Upper lobe of right lung (tissue), 1 donor: ENCODE measurements at regions not wholly inside any gene's neighbourhood (a gene's known extent, or its start where the extent isn't known, plus 50 kb on each side); places are given as distances from the start of the nearest gene placed in this dataset.
"Not testable (repeated sequence)": the region's sequence is repeated elsewhere in the genome, so short reads cannot be mapped to it uniquely, and the experiment has no call there.

Experiments
- ATAC-seq: fragments of 200-7000 bp; cut with Tn5 transposase; one replicate; pipeline ENCODE4 v1.9.1; 2020; ENCODE audit warnings: mild to moderate bottlenecking, moderate library complexity
- DNase-seq: peaks from one replicate; pipeline ENCODE4 v3.0.0-alpha.2; 2020
- H3K27ac ChIP-seq: fragments of 200-600 bp; one replicate; pipeline ENCODE4 v1.8.0; 2022
- H3K27me3 ChIP-seq: fragments of 200-600 bp; one replicate; pipeline ENCODE4 v1.8.0; 2022; ENCODE audit warnings: mild to moderate bottlenecking
- H3K36me3 ChIP-seq: fragments of 200-600 bp; one replicate; pipeline ENCODE4 v1.8.0; 2022
- H3K4me1 ChIP-seq: fragments of 200-600 bp; one replicate; pipeline ENCODE4 v1.8.0; 2022
- H3K4me3 ChIP-seq: fragments of 200-600 bp; one replicate; pipeline ENCODE4 v1.8.0; 2022; ENCODE audit warnings: mild to moderate bottlenecking
- H3K9me3 ChIP-seq: fragments of 200-600 bp; one replicate; pipeline ENCODE4 v1.8.0; 2022
- CTCF ChIP-seq: fragments of 200-600 bp; IDR thresholded peaks from one replicate; pipeline ENCODE4 v1.8.0; 2022; ENCODE audit warnings: antibody characterized with exemption
- intact Hi-C: fragments of 100-400 bp; cut with DNase I; formaldehyde crosslinking; loops from one replicate; pipeline ENCODE4 v1.11.0; 2022
- donor health status: DM: no; HTN: yes; CAD: no; lungs with severe emphysema.

GRCh38 chr12:88814779-88815178, 234.5 kb upstream of the KITLG start:
- Histone ChIP-seq H3K36me3 (no peaks in the 10 kb centered on the region), H3K4me1 (no peaks in the 10 kb centered on the region), H3K27ac (no peak overlapping the region), H3K27me3 (no peaks in the 10 kb centered on the region), H3K9me3 (no peaks in the 10 kb centered on the region), H3K4me3 (no peak overlapping the region)
- intact Hi-C loops, result no loop called here
- ATAC-seq (no peak), DNase-seq (no peak)
- TF ChIP-seq CTCF, result no peak

GRCh38 chr12:88812610-88813009, 232.3 kb upstream of the KITLG start:
- ATAC-seq, result peak; percentile 20
- no peak for DNase-seq
- H3K4me3 ChIP-seq, result no peak overlapping the region
- no peak overlapping the region for H3K27ac ChIP-seq
- no peaks in the 10 kb centered on the region for H3K27me3 ChIP-seq
- no peaks in the 10 kb centered on the region for H3K4me1 ChIP-seq
- no peaks in the 10 kb centered on the region for H3K36me3 ChIP-seq
- no peaks in the 10 kb centered on the region for H3K9me3 ChIP-seq
- no peak for TF ChIP-seq CTCF
- intact Hi-C loops, result no loop called here

GRCh38 chr12:88810806-88811205, 230.5 kb upstream of the KITLG start:
- DNase-seq (no peak), ATAC-seq (no peak)
- no peaks in the 10 kb centered on the region for H3K9me3 ChIP-seq
- H3K27me3 ChIP-seq, result no peaks in the 10 kb centered on the region
- no peak for TF ChIP-seq CTCF
- no peak overlapping the region for H3K4me3 ChIP-seq
- no peaks in the 10 kb centered on the region for H3K36me3 ChIP-seq
- intact Hi-C loops, result no loop called here
- no peaks in the 10 kb centered on the region for H3K4me1 ChIP-seq
- no peak overlapping the region for H3K27ac ChIP-seq

- H3K27ac ChIP-seq, H3K4me1 ChIP-seq, H3K4me3 ChIP-seq, H3K36me3 ChIP-seq, ATAC-seq, intact Hi-C loops, DNase-seq, H3K9me3 ChIP-seq, H3K27me3 ChIP-seq: not testable (repeated sequence)
Measured at GRCh38 chr12:88809841-88810240, 229.6 kb upstream of the KITLG start.

- no peaks in the 10 kb centered on the region for H3K36me3 ChIP-seq
- no peaks in the 10 kb centered on the region for H3K4me1 ChIP-seq
- no peak for ATAC-seq
- DNase-seq, result no peak
- no peaks in the 10 kb centered on the region for H3K9me3 ChIP-seq
- H3K27me3 ChIP-seq, result no peaks in the 10 kb centered on the region
- no peak overlapping the region for H3K4me3 ChIP-seq
- H3K27ac ChIP-seq, result no peak overlapping the region
- no peak for TF ChIP-seq CTCF
- intact Hi-C loops, result no loop called here
Measured at GRCh38 chr12:88805692-88806091, 225.4 kb upstream of the KITLG start.

- H3K9me3 ChIP-seq, result no peaks in the 10 kb centered on the region
- no peaks in the 10 kb centered on the region for H3K36me3 ChIP-seq
- TF ChIP-seq CTCF, result no peak
- no peaks in the 10 kb centered on the region for H3K4me1 ChIP-seq
- DNase-seq, result no peak
- ATAC-seq, result no peak
- no peak overlapping the region for H3K27ac ChIP-seq
- no peak overlapping the region for H3K4me3 ChIP-seq
- no peaks in the 10 kb centered on the region for H3K27me3 ChIP-seq
- intact Hi-C loops, result no loop called here
Measured at GRCh38 chr12:88805286-88805685, 225.0 kb upstream of the KITLG start.
